ENCODE measurements at regions not wholly inside any gene's neighbourhood (a gene's known extent, or its start where the extent isn't known, plus 50 kb on each side); places are given as distances from the start of the nearest gene placed in this dataset.

GRCh38 chr14:27410981-27411380, 813.1 kb upstream of the NOVA1 start:
- DNase-seq (ENCODE audit: low read depth, low spot score): no peak
- TF ChIP-seq SUZ12 (IDR thresholded peaks at IDR 0.05; ENCODE audit: extremely low read depth, insufficient read depth, insufficient read length) (no peak), ZNF274 (IDR thresholded peaks at IDR 0.05; ENCODE audit: low read depth, low read length) (no peak), YY1 (IDR thresholded peaks at IDR 0.05; ENCODE audit: insufficient read depth, insufficient read length) (no peak)
- Histone ChIP-seq H3K9ac (ENCODE audit: insufficient read length, low read depth) (no peak overlapping the region), H3K9me3 (ENCODE audit: insufficient read depth, low read length) (no peaks in the 10 kb centered on the region), H3K27me3 (ENCODE audit: insufficient read depth, insufficient read length) (no peaks in the 10 kb centered on the region), H3K4me3 (ENCODE audit: insufficient read length, low read depth) (no peak overlapping the region), H3K36me3 (ENCODE audit: insufficient read depth, insufficient read length, low read length) (no peaks in the 10 kb centered on the region), H3K4me1 (ENCODE audit: insufficient read depth, insufficient read length) (no peaks in the 10 kb centered on the region)

GRCh38 chr14:27427796-27428195, 830.0 kb upstream of the NOVA1 start:
- DNase-seq (ENCODE audit: low read depth, low spot score): no peak
- Histone ChIP-seq H3K27me3 (ENCODE audit: insufficient read depth, insufficient read length) (no peaks in the 10 kb centered on the region), H3K4me1 (ENCODE audit: insufficient read depth, insufficient read length) (no peaks in the 10 kb centered on the region), H3K9ac (ENCODE audit: insufficient read length, low read depth) (no peak overlapping the region), H3K4me3 (ENCODE audit: insufficient read length, low read depth) (no peak overlapping the region), H3K36me3 (ENCODE audit: insufficient read depth, insufficient read length, low read length) (no peaks in the 10 kb centered on the region), H3K9me3 (ENCODE audit: insufficient read depth, low read length) (no peaks in the 10 kb centered on the region)
- no peak for TF ChIP-seq SUZ12 (IDR thresholded peaks at IDR 0.05; ENCODE audit: extremely low read depth, insufficient read depth, insufficient read length)
- no peak for TF ChIP-seq ZNF274 (IDR thresholded peaks at IDR 0.05; ENCODE audit: low read depth, low read length)
- TF ChIP-seq YY1 (IDR thresholded peaks at IDR 0.05; ENCODE audit: insufficient read depth, insufficient read length): no peak

GRCh38 chr14:27435923-27436670, 838.3 kb upstream of the NOVA1 start:
- H3K36me3 ChIP-seq (ENCODE audit: insufficient read depth, insufficient read length, low read length): no peaks in the 10 kb centered on the region
- no peaks in the 10 kb centered on the region for H3K27me3 ChIP-seq (ENCODE audit: insufficient read depth, insufficient read length)
- TF ChIP-seq YY1 (IDR thresholded peaks at IDR 0.05; ENCODE audit: insufficient read depth, insufficient read length): no peak
- no peak for TF ChIP-seq SUZ12 (IDR thresholded peaks at IDR 0.05; ENCODE audit: extremely low read depth, insufficient read depth, insufficient read length)
- no peak for TF ChIP-seq ZNF274 (IDR thresholded peaks at IDR 0.05; ENCODE audit: low read depth, low read length)
- DNase-seq (ENCODE audit: low read depth, low spot score): no peak
- no peaks in the 10 kb centered on the region for H3K9me3 ChIP-seq (ENCODE audit: insufficient read depth, low read length)
- no peaks in the 10 kb centered on the region for H3K4me1 ChIP-seq (ENCODE audit: insufficient read depth, insufficient read length)
- no peak overlapping the region for H3K4me3 ChIP-seq (ENCODE audit: insufficient read length, low read depth)
- no peak overlapping the region for H3K9ac ChIP-seq (ENCODE audit: insufficient read length, low read depth)

GRCh38 chr14:27484633-27485032, 886.8 kb upstream of the NOVA1 start:
- Histone ChIP-seq H3K4me1 (ENCODE audit: insufficient read depth, insufficient read length) (no peaks in the 10 kb centered on the region), H3K27me3 (ENCODE audit: insufficient read depth, insufficient read length) (no peaks in the 10 kb centered on the region), H3K36me3 (ENCODE audit: insufficient read depth, insufficient read length, low read length) (no peaks in the 10 kb centered on the region), H3K9me3 (ENCODE audit: insufficient read depth, low read length) (no peaks in the 10 kb centered on the region), H3K9ac (ENCODE audit: insufficient read length, low read depth) (no peak overlapping the region), H3K4me3 (ENCODE audit: insufficient read length, low read depth) (no peak overlapping the region)
- TF ChIP-seq ZNF274 (IDR thresholded peaks at IDR 0.05; ENCODE audit: low read depth, low read length) (no peak), SUZ12 (IDR thresholded peaks at IDR 0.05; ENCODE audit: extremely low read depth, insufficient read depth, insufficient read length) (no peak), YY1 (IDR thresholded peaks at IDR 0.05; ENCODE audit: insufficient read depth, insufficient read length) (no peak)
- DNase-seq (ENCODE audit: low read depth, low spot score): no peak

GRCh38 chr14:27485193-27485592, 887.4 kb upstream of the NOVA1 start:
- Histone ChIP-seq H3K9ac (ENCODE audit: insufficient read length, low read depth) (no peak overlapping the region), H3K4me3 (ENCODE audit: insufficient read length, low read depth) (no peak overlapping the region), H3K4me1 (ENCODE audit: insufficient read depth, insufficient read length) (no peaks in the 10 kb centered on the region), H3K36me3 (ENCODE audit: insufficient read depth, insufficient read length, low read length) (no peaks in the 10 kb centered on the region), H3K27me3 (ENCODE audit: insufficient read depth, insufficient read length) (no peaks in the 10 kb centered on the region), H3K9me3 (ENCODE audit: insufficient read depth, low read length) (no peaks in the 10 kb centered on the region)
- TF ChIP-seq ZNF274 (IDR thresholded peaks at IDR 0.05; ENCODE audit: low read depth, low read length): no peak
- no peak for TF ChIP-seq SUZ12 (IDR thresholded peaks at IDR 0.05; ENCODE audit: extremely low read depth, insufficient read depth, insufficient read length)
- no peak for TF ChIP-seq YY1 (IDR thresholded peaks at IDR 0.05; ENCODE audit: insufficient read depth, insufficient read length)
- DNase-seq (ENCODE audit: low read depth, low spot score): no peak

GRCh38 chr14:27506272-27506671, 908.4 kb upstream of the NOVA1 start:
- TF ChIP-seq SUZ12 (IDR thresholded peaks at IDR 0.05; ENCODE audit: extremely low read depth, insufficient read depth, insufficient read length) (no peak), YY1 (IDR thresholded peaks at IDR 0.05; ENCODE audit: insufficient read depth, insufficient read length) (no peak), ZNF274 (IDR thresholded peaks at IDR 0.05; ENCODE audit: low read depth, low read length) (no peak)
- 0 out of 2 replicates have a peak, but pooled peaks cover 9% of the 10 kb centered on the region for H3K9me3 ChIP-seq (ENCODE audit: insufficient read depth, low read length)
- H3K27me3 ChIP-seq (ENCODE audit: insufficient read depth, insufficient read length): no peaks in the 10 kb centered on the region
- H3K9ac ChIP-seq (ENCODE audit: insufficient read length, low read depth): no peak overlapping the region
- no peaks in the 10 kb centered on the region for H3K36me3 ChIP-seq (ENCODE audit: insufficient read depth, insufficient read length, low read length)
- no peaks in the 10 kb centered on the region for H3K4me1 ChIP-seq (ENCODE audit: insufficient read depth, insufficient read length)
- DNase-seq (ENCODE audit: low read depth, low spot score): no peak
- H3K4me3 ChIP-seq (ENCODE audit: insufficient read length, low read depth): no peak overlapping the region

GRCh38 chr14:27528328-27528727, 930.5 kb upstream of the NOVA1 start:
- no peak overlapping the region for H3K4me3 ChIP-seq (ENCODE audit: insufficient read length, low read depth)
- H3K27me3 ChIP-seq (ENCODE audit: insufficient read depth, insufficient read length): no peaks in the 10 kb centered on the region
- no peaks in the 10 kb centered on the region for H3K4me1 ChIP-seq (ENCODE audit: insufficient read depth, insufficient read length)
- H3K9ac ChIP-seq (ENCODE audit: insufficient read length, low read depth): no peak overlapping the region
- DNase-seq (ENCODE audit: low read depth, low spot score): no peak
- H3K9me3 ChIP-seq (ENCODE audit: insufficient read depth, low read length): no peaks in the 10 kb centered on the region
- no peak for TF ChIP-seq ZNF274 (IDR thresholded peaks at IDR 0.05; ENCODE audit: low read depth, low read length)
- no peak for TF ChIP-seq SUZ12 (IDR thresholded peaks at IDR 0.05; ENCODE audit: extremely low read depth, insufficient read depth, insufficient read length)
- no peaks in the 10 kb centered on the region for H3K36me3 ChIP-seq (ENCODE audit: insufficient read depth, insufficient read length, low read length)
